ENCODE measurements at regions not wholly inside any gene's neighbourhood (a gene's known extent, or its start where the extent isn't known, plus 50 kb on each side); places are given as distances from the start of the nearest gene placed in this dataset.

GRCh38 chr3:4220065-4220464 lies 83.1 kb upstream of the SETMAR start:
- Histone ChIP-seq H3K27me3 (no peaks in the 10 kb centered on the region), H3K4me1 (no peaks in the 10 kb centered on the region), H3K4me3 (no peak overlapping the region), H3K27ac (no peak overlapping the region), H3K36me3 (ENCODE audit: low read depth, missing control alignments) (no peaks in the 10 kb centered on the region), H3K9me3 (no peaks in the 10 kb centered on the region)
- DNase-seq = no peak
- 44 to 51% methylated on average over 3 of the region's 3 CpGs for WGBS, 2 donors
- intact Hi-C loops (cut with DNase I; ENCODE audit: low total_unique reads) = no loop called here
- TF ChIP-seq CTCF (IDR thresholded peaks at IDR 0.05) = no peak
- TF ChIP-seq POLR2A (IDR thresholded peaks at IDR 0.05) = no peak

GRCh38 chr3:4222574-4223175 lies 80.5 kb upstream of the SETMAR start:
- intact Hi-C loops (cut with DNase I; ENCODE audit: low total_unique reads) = no loop called here

GRCh38 chr3:4223777-4224176 lies 79.4 kb upstream of the SETMAR start:
- Histone ChIP-seq H3K4me3 (no peak overlapping the region), H3K27ac (no peak overlapping the region), H3K36me3 (ENCODE audit: low read depth, missing control alignments) (no peaks in the 10 kb centered on the region), H3K4me1 (no peaks in the 10 kb centered on the region), H3K27me3 (no peaks in the 10 kb centered on the region), H3K9me3 (no peaks in the 10 kb centered on the region)
- WGBS, 2 donors = 92 to 94% methylated on average over 2 of the region's 2 CpGs
- DNase-seq = no peak
- intact Hi-C loops (cut with DNase I; ENCODE audit: low total_unique reads) = no loop called here
- TF ChIP-seq POLR2A (IDR thresholded peaks at IDR 0.05) = no peak
- no peak for TF ChIP-seq CTCF (IDR thresholded peaks at IDR 0.05)

More at GRCh38 chr3:4222574-4223175, 80.5 kb upstream of the SETMAR start:
- Histone ChIP-seq H3K4me1 (no peaks in the 10 kb centered on the region), H3K27me3 (no peaks in the 10 kb centered on the region), H3K4me3 (no peak overlapping the region), H3K36me3 (ENCODE audit: low read depth, missing control alignments) (no peaks in the 10 kb centered on the region), H3K9me3 (no peaks in the 10 kb centered on the region), H3K27ac (no peak overlapping the region)
- no peak for TF ChIP-seq POLR2A (IDR thresholded peaks at IDR 0.05)
- TF ChIP-seq CTCF (IDR thresholded peaks at IDR 0.05) = no peak
- DNase-seq = no peak
- 52 to 60% methylated on average over 5 of the region's 5 CpGs for WGBS, 2 donors

- no peaks in the 10 kb centered on the region for H3K36me3 ChIP-seq (ENCODE audit: low read depth, missing control alignments)
- intact Hi-C loops (cut with DNase I; ENCODE audit: low total_unique reads) = no loop called here
- DNase-seq = no peak
- H3K27ac ChIP-seq = no peak overlapping the region
- no peaks in the 10 kb centered on the region for H3K4me1 ChIP-seq
- no peaks in the 10 kb centered on the region for H3K9me3 ChIP-seq
- TF ChIP-seq CTCF (IDR thresholded peaks at IDR 0.05) (no peak), POLR2A (IDR thresholded peaks at IDR 0.05) (no peak)
- H3K27me3 ChIP-seq = no peaks in the 10 kb centered on the region
- no peak overlapping the region for H3K4me3 ChIP-seq
These were observed 78.8 kb upstream of the SETMAR start for GRCh38 chr3:4224331-4224730.

GRCh38 chr3:4225005-4225471 lies 78.1 kb upstream of the SETMAR start:
- DNase-seq = no peak

More at GRCh38 chr3:4225005-4225471, 78.1 kb upstream of the SETMAR start:
- no peaks in the 10 kb centered on the region for H3K27me3 ChIP-seq
- intact Hi-C loops (cut with DNase I; ENCODE audit: low total_unique reads) = no loop called here
- no peaks in the 10 kb centered on the region for H3K4me1 ChIP-seq
- H3K27ac ChIP-seq = no peak overlapping the region
- no peak overlapping the region for H3K4me3 ChIP-seq
- no peaks in the 10 kb centered on the region for H3K36me3 ChIP-seq (ENCODE audit: low read depth, missing control alignments)
- TF ChIP-seq CTCF (IDR thresholded peaks at IDR 0.05) = no peak
- no peak for TF ChIP-seq POLR2A (IDR thresholded peaks at IDR 0.05)
- H3K9me3 ChIP-seq = no peaks in the 10 kb centered on the region

Measured in testis (tissue), 2 donors.